CD14-positive monocyte (primary cell): ENCODE measurements at regions not wholly inside any gene's neighbourhood (a gene's known extent, or its start where the extent isn't known, plus 50 kb on each side); places are given as distances from the start of the nearest gene placed in this dataset.

ENCODE experiments used
- DNase-seq, 3 donors: peaks; one replicate each; pipeline ENCODE4 v3.0.0-alpha.2; 2011 to 2022
- H2AFZ ChIP-seq: 2 replicates; pipeline ENCODE4 v1.6.0; 2012; ENCODE audit warnings: mild to moderate bottlenecking, low read depth, low read length, inconsistent platforms; ENCODE audit not compliant: insufficient read depth, poor library complexity, severe bottlenecking
- H3K27ac ChIP-seq, 2 donors: 1 replicate in 1 of 2; 2 replicates in 1 of 2; pipeline ENCODE4 v1.5.1; 2012 to 2013; ENCODE audit warnings: low read length in 2 of 2, control low read depth in 1 of 2, inconsistent platforms in 1 of 2, low read depth in 1 of 2, mild to moderate bottlenecking in 1 of 2
- H3K27me3 ChIP-seq, 2 donors: one replicate each; pipeline versions ENCODE4 v1.6.0 to v1.6.1; 2011 to 2013; ENCODE audit warnings: low read length in 2 of 2; ENCODE audit not compliant: control insufficient read depth in 2 of 2, insufficient read depth in 2 of 2
- H3K36me3 ChIP-seq, 2 donors: replicated peaks in 1 of 2; 1 replicate in 1 of 2; 2 replicates in 1 of 2; pipeline versions ENCODE4 v1.5.1 to v1.6.1; 2012 to 2013; ENCODE audit warnings: low read length in 2 of 2, control low read depth in 1 of 2, inconsistent platforms in 1 of 2, mild to moderate bottlenecking in 1 of 2; ENCODE audit not compliant: insufficient read depth in 2 of 2, control insufficient read depth in 1 of 2
- H3K4me1 ChIP-seq, 2 donors: 1 replicate in 1 of 2; 2 replicates in 1 of 2; pipeline versions ENCODE4 v1.5.1 to v1.6.1; 2012 to 2013; ENCODE audit warnings: low read length in 2 of 2, control low read depth in 1 of 2, inconsistent platforms in 1 of 2, mild to moderate bottlenecking in 1 of 2, moderate library complexity in 1 of 2; ENCODE audit not compliant: insufficient read depth in 2 of 2, control insufficient read depth in 1 of 2
- H3K4me2 ChIP-seq: replicated peaks from 2 replicates; pipeline ENCODE3; 2012; ENCODE audit warnings: low read length, moderate library complexity, mild to moderate bottlenecking; ENCODE audit not compliant: poor library complexity, severe bottlenecking; ENCODE audit errors: extremely low read depth
- H3K4me3 ChIP-seq, 3 experiments: fragments of 200-600 bp in 1 of 3; sonication (generic) in 1 of 3; replicated peaks in 1 of 3; 1 replicate in 2 of 3; 2 replicates in 1 of 3; pipeline ENCODE4 v1.5.1; 2011 to 2013; ENCODE audit warnings: low read length in 3 of 3, mild to moderate bottlenecking in 3 of 3, control low read depth in 2 of 3, low read depth in 2 of 3, inconsistent platforms in 1 of 3, moderate library complexity in 1 of 3
- H3K79me2 ChIP-seq: 2 replicates; pipeline ENCODE4 v1.6.0; 2012; ENCODE audit warnings: mild to moderate bottlenecking, control low read depth, inconsistent platforms, low read length, moderate library complexity; ENCODE audit not compliant: insufficient read depth
- H3K9ac ChIP-seq: 2 replicates; pipeline ENCODE4 v1.6.0; 2017; ENCODE audit warnings: low read length, mild to moderate bottlenecking; ENCODE audit not compliant: insufficient read depth, poor library complexity, severe bottlenecking
- H3K9me3 ChIP-seq, 2 donors: replicated peaks in 1 of 2; 1 replicate in 1 of 2; 2 replicates in 1 of 2; pipeline versions ENCODE4 v1.5.1 to v1.6.1; 2012 to 2013; ENCODE audit warnings: low read length in 2 of 2, control low read depth in 1 of 2; ENCODE audit not compliant: control insufficient read depth in 1 of 2, insufficient read depth in 1 of 2
- H4K20me1 ChIP-seq: 2 replicates; pipeline ENCODE4 v1.6.0; 2012; ENCODE audit warnings: mild to moderate bottlenecking, low read length, control low read depth, moderate library complexity; ENCODE audit not compliant: insufficient read depth
- H3K27ac Mint-ChIP-seq, 7 donors: one replicate each; pipeline ENCODE4 v1.8.0; 2020; ENCODE audit warnings: mild to moderate bottlenecking in 7 of 7, mixed read lengths in 7 of 7, moderate library complexity in 6 of 7, inconsistent platforms in 2 of 7
- H3K27me3 Mint-ChIP-seq, 3 donors: one replicate each; pipeline ENCODE4 v1.8.0; 2021 to 2022; ENCODE audit warnings: low read depth in 3 of 3, mild to moderate bottlenecking in 3 of 3, mixed read lengths in 3 of 3, moderate library complexity in 3 of 3, inconsistent platforms in 1 of 3
- H3K36me3 Mint-ChIP-seq, 2 donors: one replicate each; pipeline ENCODE4 v1.8.0; 2020; ENCODE audit warnings: mixed read lengths in 2 of 2, inconsistent platforms in 1 of 2, mild to moderate bottlenecking in 1 of 2
- H3K4me1 Mint-ChIP-seq: one replicate; pipeline ENCODE4 v1.8.0; 2020; ENCODE audit warnings: mild to moderate bottlenecking, mixed read lengths
- H3K4me3 Mint-ChIP-seq, 2 donors: one replicate each; pipeline ENCODE4 v1.8.0; 2020; ENCODE audit warnings: mild to moderate bottlenecking in 2 of 2, mixed read lengths in 2 of 2, moderate library complexity in 1 of 2
- H3K9me3 Mint-ChIP-seq, 7 donors: one replicate each; pipeline ENCODE4 v1.8.0; 2020 to 2022; ENCODE audit warnings: mixed read lengths in 7 of 7, mild to moderate bottlenecking in 6 of 7, moderate library complexity in 6 of 7, inconsistent platforms in 2 of 7
- whole genome bisulfite sequencing: methylation state at CpG from one replicate; pipeline ENCODE4 v1.1.5; 2013; ENCODE audit warnings: missing lambda C conversion rate; ENCODE audit not compliant: insufficient coverage; 5-methylcytosine and 5-hydroxymethylcytosine counted together
- intact Hi-C, 2 donors: fragments of 100-400 bp; cut with micrococcal nuclease; formaldehyde crosslinking; loops; one replicate each; pipeline versions ENCODE4 v1.15.0 to v1.15.1; 2023
- TF ChIP-seq, protein P1 (sequence below): fragments of 200-600 bp; IDR thresholded peaks from one replicate; pipeline ENCODE4 v1.8.0; 2022; ENCODE audit warnings: antibody characterized with exemption, mild to moderate bottlenecking

DNA sequence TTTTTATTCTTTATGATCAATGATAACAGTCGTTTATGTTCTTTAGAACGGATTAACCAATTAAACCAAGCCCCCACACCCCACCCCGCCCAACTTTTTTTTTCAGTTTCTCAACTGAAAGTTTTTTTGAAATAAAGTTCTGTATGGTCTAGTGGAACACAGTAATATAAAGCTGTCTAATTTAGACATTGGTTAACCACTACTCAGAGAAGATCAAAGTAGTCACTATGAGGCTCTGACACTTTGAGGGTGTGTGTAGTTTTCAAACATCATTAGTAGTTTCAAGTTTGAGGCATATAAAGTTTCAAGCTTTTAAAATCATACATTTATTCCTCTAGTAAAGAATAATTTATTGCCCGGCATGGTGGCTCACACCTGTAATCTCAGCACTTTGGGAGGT is 413.2 kb downstream of the EFNB2 start:
- H3K4me3 Mint-ChIP-seq, result no peak overlapping the region
- TF ChIP-seq, protein P1, sequence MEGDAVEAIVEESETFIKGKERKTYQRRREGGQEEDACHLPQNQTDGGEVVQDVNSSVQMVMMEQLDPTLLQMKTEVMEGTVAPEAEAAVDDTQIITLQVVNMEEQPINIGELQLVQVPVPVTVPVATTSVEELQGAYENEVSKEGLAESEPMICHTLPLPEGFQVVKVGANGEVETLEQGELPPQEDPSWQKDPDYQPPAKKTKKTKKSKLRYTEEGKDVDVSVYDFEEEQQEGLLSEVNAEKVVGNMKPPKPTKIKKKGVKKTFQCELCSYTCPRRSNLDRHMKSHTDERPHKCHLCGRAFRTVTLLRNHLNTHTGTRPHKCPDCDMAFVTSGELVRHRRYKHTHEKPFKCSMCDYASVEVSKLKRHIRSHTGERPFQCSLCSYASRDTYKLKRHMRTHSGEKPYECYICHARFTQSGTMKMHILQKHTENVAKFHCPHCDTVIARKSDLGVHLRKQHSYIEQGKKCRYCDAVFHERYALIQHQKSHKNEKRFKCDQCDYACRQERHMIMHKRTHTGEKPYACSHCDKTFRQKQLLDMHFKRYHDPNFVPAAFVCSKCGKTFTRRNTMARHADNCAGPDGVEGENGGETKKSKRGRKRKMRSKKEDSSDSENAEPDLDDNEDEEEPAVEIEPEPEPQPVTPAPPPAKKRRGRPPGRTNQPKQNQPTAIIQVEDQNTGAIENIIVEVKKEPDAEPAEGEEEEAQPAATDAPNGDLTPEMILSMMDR, result no peak

DNA sequence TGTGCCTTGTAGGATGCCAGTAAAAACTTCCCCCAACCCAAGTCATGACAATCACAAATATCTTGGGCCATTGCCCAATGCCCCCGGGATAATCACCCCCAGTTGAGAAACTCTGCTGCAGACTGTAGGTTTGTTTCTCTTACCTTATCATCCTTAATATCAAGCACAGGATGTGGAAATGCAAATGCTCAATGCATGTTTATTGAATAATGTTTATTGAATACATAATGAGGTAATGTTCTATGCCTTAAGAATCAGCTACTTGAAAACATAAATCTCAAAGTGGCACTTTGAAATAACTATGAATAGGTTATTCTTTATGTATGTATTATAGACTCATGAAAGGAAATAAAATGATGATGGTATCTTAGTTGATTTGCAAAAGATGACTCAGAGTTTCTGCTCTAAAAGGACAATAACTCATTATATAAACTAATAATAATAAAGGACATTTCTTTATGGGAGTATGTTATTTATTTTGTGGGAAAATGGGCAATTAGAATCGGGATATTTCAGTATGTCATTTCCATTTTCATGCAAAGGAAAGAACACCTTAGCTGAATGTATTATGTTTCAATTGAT is 414.2 kb downstream of the EFNB2 start:
- Mint-ChIP-seq H3K27me3 (no peaks in the 10 kb centered on the region), H3K4me3 (no peak overlapping the region), H3K9me3 (peaks cover 0 to 5% (median 2%) of the 10 kb centered on the region in 7 donors), H3K27ac (no peak overlapping the region), H3K36me3 (no peaks in the 10 kb centered on the region), H3K4me1 (no peaks in the 10 kb centered on the region)
- Histone ChIP-seq H3K4me1 (no peaks in the 10 kb centered on the region), H3K9me3 (peaks cover 8 to 10% of the 10 kb centered on the region in 2 donors), H3K79me2 (no peaks in the 10 kb centered on the region), H3K4me3 (no peak overlapping the region), H3K36me3 (no peaks in the 10 kb centered on the region), H2AFZ (no peak overlapping the region), H3K9ac (no peak overlapping the region), H3K27ac (no peak overlapping the region), H3K27me3 (no peaks in the 10 kb centered on the region), H3K4me2 (no peak overlapping the region), H4K20me1 (no peaks in the 10 kb centered on the region)
- intact Hi-C loops, result no loop called here
- TF ChIP-seq, protein P1, result no peak
- no CpG with 5 or more reads among the region's 2 CpGs for WGBS
- no peak for DNase-seq

More for the DNA sequence above, 413.2 kb downstream of the EFNB2 start:
- intact Hi-C loops, result no loop called here
- no peak overlapping the region for H3K9ac ChIP-seq
- Mint-ChIP-seq H3K9me3 (peaks cover 0 to 8% (median 4%) of the 10 kb centered on the region in 7 donors), H3K36me3 (no peaks in the 10 kb centered on the region), H3K27ac (no peak overlapping the region), H3K4me1 (no peaks in the 10 kb centered on the region), H3K27me3 (no peaks in the 10 kb centered on the region)
- H3K4me1 ChIP-seq, result no peaks in the 10 kb centered on the region
- no peaks in the 10 kb centered on the region for H3K27me3 ChIP-seq
- H4K20me1 ChIP-seq, result no peaks in the 10 kb centered on the region
- H3K9me3 ChIP-seq, result peaks cover 8 to 10% of the 10 kb centered on the region in 2 donors
- no peak overlapping the region for H2AFZ ChIP-seq
- H3K79me2 ChIP-seq, result no peaks in the 10 kb centered on the region
- no CpG with 5 or more reads among the region's 4 CpGs for WGBS
- DNase-seq, result no peak
- no peak overlapping the region for H3K4me2 ChIP-seq
- no peak overlapping the region for H3K4me3 ChIP-seq
- no peak overlapping the region for H3K27ac ChIP-seq
- H3K36me3 ChIP-seq, result no peaks in the 10 kb centered on the region
